ENCODE measurements at regions not wholly inside any gene's neighbourhood (a gene's known extent, or its start where the extent isn't known, plus 50 kb on each side); places are given as distances from the start of the nearest gene placed in this dataset.

DNA sequence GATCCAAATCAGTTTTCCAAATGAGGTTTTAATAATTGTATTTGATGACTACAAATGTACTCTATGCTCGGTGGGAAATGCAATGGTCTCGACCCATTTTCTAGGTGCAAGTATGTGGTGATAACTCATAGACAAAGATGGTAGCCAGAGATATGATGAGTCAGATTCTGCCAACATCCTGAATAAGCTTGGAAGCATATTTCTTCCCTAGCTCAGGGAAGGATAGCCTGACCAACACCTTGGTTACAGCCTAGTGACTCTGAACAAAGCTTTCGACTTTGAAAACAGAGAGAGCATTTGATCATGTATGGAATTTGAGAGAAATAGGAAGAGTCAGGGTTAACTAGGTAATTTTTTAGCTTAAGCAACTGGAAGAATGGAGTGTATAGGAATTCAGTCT is 128.3 kb upstream of the MYOCD start:
- H2AK5ac ChIP-seq (ENCODE audit: low read depth, low read length), result no peak overlapping the region
- H3K18ac ChIP-seq (ENCODE audit: low read length), result no peak overlapping the region
- no peaks in the 10 kb centered on the region for H3K79me1 ChIP-seq (ENCODE audit: low read depth, low read length)
- H3K36me3 ChIP-seq (replicated peaks in 1 of 2; ENCODE audit: control insufficient read depth in 2 of 2, insufficient read depth in 2 of 2, low read length in 2 of 2), result no peaks in the 10 kb centered on the region
- no peak overlapping the region for H2BK12ac ChIP-seq (ENCODE audit: low read length)
- H3K23ac ChIP-seq (ENCODE audit: low read depth, low read length, poor library complexity), result no peak overlapping the region
- no peak overlapping the region for H3K14ac ChIP-seq (ENCODE audit: low read length)
- no peaks in the 10 kb centered on the region for H3K27me3 ChIP-seq (ENCODE audit: control insufficient read depth in 3 of 3, insufficient read depth in 3 of 3, low read depth in 1 of 3, low read length in 3 of 3)
- no peak overlapping the region for H2AFZ ChIP-seq (ENCODE audit: low read length)
- H2BK120ac ChIP-seq (ENCODE audit: low read depth, low read length), result no peak overlapping the region
- no peaks in the 10 kb centered on the region for H3K4me1 ChIP-seq (ENCODE audit: control insufficient read depth in 2 of 2, insufficient read depth in 1 of 2, low read depth in 1 of 2, low read length in 2 of 2)
- H4K91ac ChIP-seq (ENCODE audit: low read depth, low read length, poor library complexity), result no peak overlapping the region
- H4K8ac ChIP-seq (ENCODE audit: low read depth, low read length), result no peak overlapping the region
- H3K9ac ChIP-seq (ENCODE audit: low read depth, low read length, poor library complexity), result no peak overlapping the region
- no peak overlapping the region for H3K4me2 ChIP-seq (ENCODE audit: insufficient read depth, low read length, poor library complexity, severe bottlenecking)
- no peak overlapping the region for H3K4me3 ChIP-seq (ENCODE audit: low read length in 2 of 2)
- no peak overlapping the region for H3K27ac ChIP-seq (replicated peaks; ENCODE audit: low read length)
- H3K9me3 ChIP-seq (replicated peaks in 1 of 2; ENCODE audit: control insufficient read depth in 2 of 2, insufficient read depth in 1 of 2, low read depth in 1 of 2, low read length in 2 of 2), result no peaks in the 10 kb centered on the region
- H2BK5ac ChIP-seq (ENCODE audit: low read length), result no peak overlapping the region
- DNase-seq (ENCODE audit: low spot score), result no peak
- no CpG with 5 or more reads among the region's 3 CpGs for WGBS, 2 donors (ENCODE audit: extremely low coverage in 2 of 2, insufficient read length in 2 of 2, insufficient replicate concordance in 1 of 2)
- H2BK15ac ChIP-seq (ENCODE audit: low read length), result no peak overlapping the region
- no peak overlapping the region for H3K4ac ChIP-seq (ENCODE audit: low read length)

DNA sequence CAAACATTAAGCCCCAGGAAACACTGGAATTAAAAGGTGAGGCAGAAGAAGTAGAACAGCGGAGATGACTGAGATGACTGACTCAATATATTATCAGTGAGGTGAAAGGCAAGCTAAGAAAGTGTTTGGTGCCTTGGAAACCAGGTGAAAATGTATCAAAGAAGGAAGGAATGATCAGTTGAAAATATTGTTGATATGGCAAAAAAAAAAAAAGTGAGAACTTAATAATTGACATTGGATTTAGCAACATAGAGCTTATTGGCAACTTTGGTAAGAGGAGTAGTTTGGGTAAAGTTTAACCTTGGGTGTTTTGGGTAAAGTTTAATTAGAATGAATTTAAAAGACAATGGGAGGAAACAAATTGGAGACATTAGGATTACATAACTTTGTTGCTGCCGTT is 127.7 kb upstream of the MYOCD start:
- H4K91ac ChIP-seq (ENCODE audit: low read depth, low read length, poor library complexity), result no peak overlapping the region
- no peak overlapping the region for H3K4ac ChIP-seq (ENCODE audit: low read length)
- H3K14ac ChIP-seq (ENCODE audit: low read length), result no peak overlapping the region
- no peaks in the 10 kb centered on the region for H3K4me1 ChIP-seq (ENCODE audit: control insufficient read depth in 2 of 2, insufficient read depth in 1 of 2, low read depth in 1 of 2, low read length in 2 of 2)
- H3K79me1 ChIP-seq (ENCODE audit: low read depth, low read length), result no peaks in the 10 kb centered on the region
- no peak for DNase-seq (ENCODE audit: low spot score)
- H3K36me3 ChIP-seq (replicated peaks in 1 of 2; ENCODE audit: control insufficient read depth in 2 of 2, insufficient read depth in 2 of 2, low read length in 2 of 2), result no peaks in the 10 kb centered on the region
- WGBS, 2 donors (ENCODE audit: extremely low coverage in 2 of 2, insufficient read length in 2 of 2, insufficient replicate concordance in 1 of 2), result no CpG with 5 or more reads among the region's 2 CpGs
- no peak overlapping the region for H2AFZ ChIP-seq (ENCODE audit: low read length)
- H4K8ac ChIP-seq (ENCODE audit: low read depth, low read length), result no peak overlapping the region
- H2BK120ac ChIP-seq (ENCODE audit: low read depth, low read length), result no peak overlapping the region
- no peak overlapping the region for H2BK5ac ChIP-seq (ENCODE audit: low read length)
- H3K9ac ChIP-seq (ENCODE audit: low read depth, low read length, poor library complexity), result no peak overlapping the region
- H2BK12ac ChIP-seq (ENCODE audit: low read length), result no peak overlapping the region
- no peak overlapping the region for H3K4me3 ChIP-seq (ENCODE audit: low read length in 2 of 2)
- no peak overlapping the region for H3K18ac ChIP-seq (ENCODE audit: low read length)
- no peak overlapping the region for H3K4me2 ChIP-seq (ENCODE audit: insufficient read depth, low read length, poor library complexity, severe bottlenecking)
- H3K27ac ChIP-seq (replicated peaks; ENCODE audit: low read length), result no peak overlapping the region
- no peak overlapping the region for H3K23ac ChIP-seq (ENCODE audit: low read depth, low read length, poor library complexity)
- H3K27me3 ChIP-seq (ENCODE audit: control insufficient read depth in 3 of 3, insufficient read depth in 3 of 3, low read depth in 1 of 3, low read length in 3 of 3), result no peaks in the 10 kb centered on the region
- no peak overlapping the region for H2BK15ac ChIP-seq (ENCODE audit: low read length)
- no peak overlapping the region for H2AK5ac ChIP-seq (ENCODE audit: low read depth, low read length)
- no peaks in the 10 kb centered on the region for H3K9me3 ChIP-seq (replicated peaks in 1 of 2; ENCODE audit: control insufficient read depth in 2 of 2, insufficient read depth in 1 of 2, low read depth in 1 of 2, low read length in 2 of 2)

DNA sequence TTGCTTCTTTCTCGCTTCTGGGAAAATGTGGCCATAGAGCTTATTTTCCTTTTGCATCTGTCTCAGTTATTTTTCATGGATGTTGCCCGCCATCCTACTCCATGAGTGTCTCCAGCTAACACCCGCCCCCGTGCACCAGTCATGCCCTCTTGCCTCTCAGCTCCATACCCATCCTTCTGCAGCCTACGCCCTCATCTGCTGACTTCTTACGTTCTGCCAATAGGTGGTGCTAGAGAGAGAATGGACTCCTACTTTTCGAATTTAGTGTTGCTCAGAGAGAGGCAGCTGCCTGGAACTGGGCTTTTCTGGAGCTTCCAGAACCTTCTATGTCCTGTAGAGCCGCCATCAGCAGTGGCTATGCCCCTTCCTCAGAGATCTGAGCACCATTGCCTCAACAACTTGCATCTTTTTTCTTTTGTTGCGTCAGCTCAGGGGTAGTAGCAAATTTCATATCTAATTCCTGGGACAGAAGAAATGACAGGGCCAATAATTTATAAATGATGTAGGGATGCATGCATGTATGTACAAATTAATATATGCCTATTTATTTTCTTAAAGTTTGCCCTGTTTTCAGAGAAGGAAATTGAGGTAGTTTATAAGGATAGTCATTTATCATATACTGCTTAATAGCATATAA is 119.7 kb upstream of the MYOCD start:
- H3K27me3 ChIP-seq (ENCODE audit: control insufficient read depth in 3 of 3, insufficient read depth in 3 of 3, low read depth in 1 of 3, low read length in 3 of 3), result no peaks in the 10 kb centered on the region
- H3K4ac ChIP-seq (ENCODE audit: low read length), result no peak overlapping the region
- H4K8ac ChIP-seq (ENCODE audit: low read depth, low read length), result no peak overlapping the region
- no peak overlapping the region for H2AK5ac ChIP-seq (ENCODE audit: low read depth, low read length)
- H3K79me1 ChIP-seq (ENCODE audit: low read depth, low read length), result no peaks in the 10 kb centered on the region
- no peak overlapping the region for H2BK15ac ChIP-seq (ENCODE audit: low read length)
- H3K4me1 ChIP-seq (ENCODE audit: control insufficient read depth in 2 of 2, insufficient read depth in 1 of 2, low read depth in 1 of 2, low read length in 2 of 2), result no peaks in the 10 kb centered on the region
- no peak overlapping the region for H3K14ac ChIP-seq (ENCODE audit: low read length)
- H2BK120ac ChIP-seq (ENCODE audit: low read depth, low read length), result no peak overlapping the region
- H3K9ac ChIP-seq (ENCODE audit: low read depth, low read length, poor library complexity), result no peak overlapping the region
- no peak overlapping the region for H2BK12ac ChIP-seq (ENCODE audit: low read length)
- no peak overlapping the region for H3K23ac ChIP-seq (ENCODE audit: low read depth, low read length, poor library complexity)
- no peak overlapping the region for H4K91ac ChIP-seq (ENCODE audit: low read depth, low read length, poor library complexity)
- H3K4me2 ChIP-seq (ENCODE audit: insufficient read depth, low read length, poor library complexity, severe bottlenecking), result no peak overlapping the region
- no peaks in the 10 kb centered on the region for H3K36me3 ChIP-seq (replicated peaks in 1 of 2; ENCODE audit: control insufficient read depth in 2 of 2, insufficient read depth in 2 of 2, low read length in 2 of 2)
- H3K18ac ChIP-seq (ENCODE audit: low read length), result no peak overlapping the region
- DNase-seq (ENCODE audit: low spot score), result peak; percentile 51
- H2AFZ ChIP-seq (ENCODE audit: low read length), result peak overlapping the region; percentile 62
- no peak overlapping the region for H2BK5ac ChIP-seq (ENCODE audit: low read length)
- H3K27ac ChIP-seq (replicated peaks; ENCODE audit: low read length), result no peak overlapping the region
- no CpG with 5 or more reads among the region's 9 CpGs for WGBS, 2 donors (ENCODE audit: extremely low coverage in 2 of 2, insufficient read length in 2 of 2, insufficient replicate concordance in 1 of 2)
- no peaks in the 10 kb centered on the region for H3K9me3 ChIP-seq (replicated peaks in 1 of 2; ENCODE audit: control insufficient read depth in 2 of 2, insufficient read depth in 1 of 2, low read depth in 1 of 2, low read length in 2 of 2)
- H3K4me3 ChIP-seq (ENCODE audit: low read length in 2 of 2), result no peak overlapping the region

DNA sequence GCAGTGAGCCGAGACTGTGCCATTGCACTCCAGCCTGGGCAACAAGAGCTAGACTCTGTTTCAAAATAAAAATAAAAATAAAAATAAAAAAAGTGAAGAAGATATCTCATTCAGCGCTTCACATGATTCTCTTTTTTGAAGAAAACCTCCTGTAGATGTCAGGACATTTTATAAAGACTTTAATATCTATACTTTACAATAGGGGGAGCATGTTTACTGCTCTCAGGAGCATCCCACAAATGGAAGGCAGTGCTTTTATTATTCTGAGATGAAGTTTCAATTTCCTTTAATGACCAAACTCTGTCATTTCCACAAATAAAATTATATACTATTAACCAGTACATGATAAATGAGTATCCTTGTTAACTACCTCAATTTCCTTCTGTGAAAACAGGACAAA is 118.7 kb upstream of the MYOCD start:
- no peak for DNase-seq (ENCODE audit: low spot score)
- Histone ChIP-seq H2BK120ac (ENCODE audit: low read depth, low read length) (no peak overlapping the region), H3K27ac (replicated peaks; ENCODE audit: low read length) (no peak overlapping the region), H3K4me1 (ENCODE audit: control insufficient read depth in 2 of 2, insufficient read depth in 1 of 2, low read depth in 1 of 2, low read length in 2 of 2) (no peaks in the 10 kb centered on the region), H4K8ac (ENCODE audit: low read depth, low read length) (no peak overlapping the region), H2BK12ac (ENCODE audit: low read length) (no peak overlapping the region), H3K27me3 (ENCODE audit: control insufficient read depth in 3 of 3, insufficient read depth in 3 of 3, low read depth in 1 of 3, low read length in 3 of 3) (no peaks in the 10 kb centered on the region), H3K4me3 (ENCODE audit: low read length in 2 of 2) (no peak overlapping the region), H3K4me2 (ENCODE audit: insufficient read depth, low read length, poor library complexity, severe bottlenecking) (no peak overlapping the region), H4K91ac (ENCODE audit: low read depth, low read length, poor library complexity) (no peak overlapping the region), H3K36me3 (replicated peaks in 1 of 2; ENCODE audit: control insufficient read depth in 2 of 2, insufficient read depth in 2 of 2, low read length in 2 of 2) (no peaks in the 10 kb centered on the region), H2BK5ac (ENCODE audit: low read length) (no peak overlapping the region), H2AK5ac (ENCODE audit: low read depth, low read length) (no peak overlapping the region), H3K9ac (ENCODE audit: low read depth, low read length, poor library complexity) (no peak overlapping the region), H3K14ac (ENCODE audit: low read length) (no peak overlapping the region), H2BK15ac (ENCODE audit: low read length) (no peak overlapping the region), H3K23ac (ENCODE audit: low read depth, low read length, poor library complexity) (no peak overlapping the region), H3K79me1 (ENCODE audit: low read depth, low read length) (no peaks in the 10 kb centered on the region), H3K18ac (ENCODE audit: low read length) (no peak overlapping the region), H3K9me3 (replicated peaks in 1 of 2; ENCODE audit: control insufficient read depth in 2 of 2, insufficient read depth in 1 of 2, low read depth in 1 of 2, low read length in 2 of 2) (no peaks in the 10 kb centered on the region), H3K4ac (ENCODE audit: low read length) (no peak overlapping the region), H2AFZ (ENCODE audit: low read length) (no peak overlapping the region)
- WGBS, 2 donors (ENCODE audit: extremely low coverage in 2 of 2, insufficient read length in 2 of 2, insufficient replicate concordance in 1 of 2), result no CpG with 5 or more reads among the region's 2 CpGs
